Lower leg skin (tissue), 4 donors: ENCODE measurements at regions not wholly inside any gene's neighbourhood (a gene's known extent, or its start where the extent isn't known, plus 50 kb on each side); places are given as distances from the start of the nearest gene placed in this dataset.

Experiments used
- DNase-seq, 2 donors: peaks; one replicate each; pipeline ENCODE4 v3.0.0-alpha.2; 2019; ENCODE audit warnings: low spot score in 2 of 2
- H3K4me3 ChIP-seq: fragments of 200-600 bp; sonication (generic); 2 replicates; pipeline ENCODE4 v1.5.1; 2017; ENCODE audit warnings: mild to moderate bottlenecking, low read depth; ENCODE audit not compliant: poor library complexity, severe bottlenecking
- CTCF ChIP-seq, 3 donors: fragments of 450-650 bp; IDR thresholded peaks; one replicate each; pipeline ENCODE4 v1.5.1; 2016; ENCODE audit warnings: antibody characterized with exemption in 3 of 3, mild to moderate bottlenecking in 3 of 3, moderate library complexity in 2 of 3
- POLR2A ChIP-seq, 2 donors: fragments of 450-650 bp; IDR thresholded peaks; one replicate each; pipeline ENCODE4 v1.6.1; 2016 to 2017; ENCODE audit warnings: antibody characterized with exemption in 2 of 2, mild to moderate bottlenecking in 1 of 2, moderate library complexity in 1 of 2
- WGBS, 2 donors: methylation state at CpG; one replicate each; pipeline ENCODE4 v1.1.5; 2018; 5-methylcytosine and 5-hydroxymethylcytosine counted together
- intact Hi-C: fragments of 100-400 bp; cut with DNase I; formaldehyde crosslinking; loops from one replicate; pipeline ENCODE4 v1.15.0; 2023; ENCODE audit warnings: low total_unique reads

- WGBS, 2 donors: 95 to 96% methylated on average over 19 of the region's 19 CpGs
- intact Hi-C loops: no loop called here
- TF ChIP-seq CTCF (IDR thresholded peaks at IDR 0.05): no peak
- no peak for TF ChIP-seq POLR2A (IDR thresholded peaks at IDR 0.05)
- no peak overlapping the region for H3K4me3 ChIP-seq
- DNase-seq: no peak
These were observed 53.9 kb downstream of the PTGR3 start for GRCh38 chr18:75154997-75155396.

DNA sequence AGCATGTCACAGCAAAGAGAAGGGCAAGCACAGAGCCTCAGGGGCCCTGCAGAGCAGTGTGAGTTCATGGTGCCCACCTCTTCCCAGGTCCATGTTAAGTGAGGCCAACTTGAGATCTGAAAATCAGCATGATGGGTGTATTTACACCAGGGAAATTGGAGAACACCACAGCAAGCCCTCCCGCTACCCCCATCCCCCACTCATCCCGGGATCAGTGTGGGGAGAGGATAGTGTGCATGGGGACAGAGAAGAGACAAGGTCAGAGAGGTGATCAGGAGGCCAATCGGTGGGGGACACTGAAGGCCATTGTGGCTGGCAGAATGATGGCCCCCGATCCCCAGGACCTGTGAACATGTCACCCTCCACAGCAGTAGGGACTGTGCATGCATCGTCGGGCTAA, 54.7 kb downstream of the PTGR3 start:
- WGBS, 2 donors: 94 to 98% methylated on average over 6 of the region's 6 CpGs
- peak in 1 of 2 donors; percentile 4 for DNase-seq
- no peak overlapping the region for H3K4me3 ChIP-seq
- intact Hi-C loops: no loop called here
- TF ChIP-seq CTCF (IDR thresholded peaks at IDR 0.05): no peak
- TF ChIP-seq POLR2A (IDR thresholded peaks at IDR 0.05): no peak

- intact Hi-C loops: no loop called here
- TF ChIP-seq POLR2A (IDR thresholded peaks at IDR 0.05) (no peak), CTCF (IDR thresholded peaks at IDR 0.05) (no peak)
- WGBS, 2 donors: 90 to 96% methylated on average over 2 of the region's 2 CpGs
- no peak overlapping the region for H3K4me3 ChIP-seq
- no peak for DNase-seq
These were observed 65.1 kb downstream of the PTGR3 start for GRCh38 chr18:75143851-75144250.

DNA sequence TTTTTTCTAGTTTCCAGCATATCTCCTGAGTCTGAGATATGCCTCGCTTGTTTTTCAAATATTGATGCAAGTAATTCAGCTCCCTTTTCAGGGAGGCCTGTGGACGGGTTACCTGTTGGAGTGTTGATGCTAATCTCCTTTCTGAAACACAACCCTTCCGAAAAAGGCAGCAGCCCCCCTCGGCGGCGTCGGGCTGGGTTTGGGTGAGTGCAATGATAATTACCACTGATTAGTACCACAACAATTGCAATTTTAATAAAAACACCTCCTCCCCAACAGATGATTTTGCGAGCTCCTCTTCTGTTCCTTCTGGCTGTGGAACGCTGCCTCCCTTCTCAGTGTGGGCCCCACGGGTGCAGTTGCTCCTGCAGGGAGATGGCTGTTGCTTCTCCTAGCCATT, 66.3 kb downstream of the PTGR3 start:
- DNase-seq: no peak

GRCh38 chr18:75141734-75142133, 67.2 kb downstream of the PTGR3 start:
- H3K4me3 ChIP-seq: no peak overlapping the region
- WGBS, 2 donors: 92 to 94% methylated on average over 13 of the region's 13 CpGs
- peak in 1 of 2 donors; percentile 8 for DNase-seq
- TF ChIP-seq POLR2A (IDR thresholded peaks at IDR 0.05) (no peak), CTCF (IDR thresholded peaks at IDR 0.05) (no peak)
- intact Hi-C loops: no loop called here

More for the DNA sequence above, 66.3 kb downstream of the PTGR3 start:
- H3K4me3 ChIP-seq: no peak overlapping the region
- WGBS, 2 donors: 89 to 92% methylated on average over 10 of the region's 10 CpGs
- TF ChIP-seq CTCF (IDR thresholded peaks at IDR 0.05): no peak
- no peak for TF ChIP-seq POLR2A (IDR thresholded peaks at IDR 0.05)
- intact Hi-C loops: no loop called here

DNA sequence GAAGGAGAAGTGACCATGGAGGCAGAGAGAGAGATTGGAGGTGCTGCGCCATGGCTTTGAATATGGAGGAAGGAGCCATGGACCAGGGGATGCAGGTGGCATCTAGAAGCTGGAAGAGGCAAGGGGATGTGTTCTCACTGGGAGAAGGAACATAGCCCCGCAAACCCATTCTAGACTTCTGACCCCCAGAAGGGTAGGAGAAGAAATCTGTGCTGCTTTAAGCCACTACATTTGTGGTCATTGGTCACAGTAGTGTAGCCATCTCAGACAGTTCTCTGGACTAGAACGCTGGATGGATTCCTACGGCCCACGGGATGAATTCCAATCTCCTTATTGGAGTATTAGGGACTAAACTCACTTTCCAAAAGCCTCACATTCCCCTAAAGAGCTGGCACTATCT, 67.8 kb downstream of the PTGR3 start:
- H3K4me3 ChIP-seq: no peak overlapping the region
- TF ChIP-seq CTCF (IDR thresholded peaks at IDR 0.05) (no peak), POLR2A (IDR thresholded peaks at IDR 0.05) (no peak)
- intact Hi-C loops: no loop called here
- DNase-seq: no peak
- whole genome bisulfite sequencing, 2 donors: 92 to 94% methylated on average over 5 of the region's 5 CpGs
